Central memory CD8-positive, alpha-beta T cell (primary cell): ENCODE measurements at regions not wholly inside any gene's neighbourhood (a gene's known extent, or its start where the extent isn't known, plus 50 kb on each side); places are given as distances from the start of the nearest gene placed in this dataset.

Source experiments
- ATAC-seq: fragments of 150-1000 bp; cut with Tn5 transposase; replicated peaks from 2 replicates; pipeline ENCODE4 v1.10.0; 2022; ENCODE audit warnings: mild to moderate bottlenecking, moderate FRiP score, moderate number of reproducible peaks; ENCODE audit not compliant: poor library complexity, severe bottlenecking; ENCODE audit errors: extremely low read depth
- DNase-seq, 2 donors: peaks; one replicate each; pipeline ENCODE4 v3.0.0; 2021; ENCODE audit warnings: low spot score in 2 of 2
- H3K27ac Mint-ChIP-seq: one replicate; pipeline ENCODE4 v1.8.0; 2022; ENCODE audit warnings: low read depth, mild to moderate bottlenecking, moderate library complexity, mixed read lengths
- H3K27me3 Mint-ChIP-seq: one replicate; pipeline ENCODE4 v1.8.0; 2022; ENCODE audit warnings: mixed read lengths
- H3K36me3 Mint-ChIP-seq: one replicate; pipeline ENCODE4 v1.8.0; 2022; ENCODE audit warnings: mild to moderate bottlenecking, moderate library complexity, mixed read lengths; ENCODE audit not compliant: insufficient read depth
- H3K4me1 Mint-ChIP-seq: one replicate; pipeline ENCODE4 v1.8.0; 2022; ENCODE audit warnings: mixed read lengths
- H3K4me3 Mint-ChIP-seq: one replicate; pipeline ENCODE4 v1.8.0; 2022; ENCODE audit warnings: mild to moderate bottlenecking, moderate library complexity, mixed read lengths
- H3K9me3 Mint-ChIP-seq: one replicate; pipeline ENCODE4 v1.8.0; 2022; ENCODE audit warnings: mixed read lengths

DNA sequence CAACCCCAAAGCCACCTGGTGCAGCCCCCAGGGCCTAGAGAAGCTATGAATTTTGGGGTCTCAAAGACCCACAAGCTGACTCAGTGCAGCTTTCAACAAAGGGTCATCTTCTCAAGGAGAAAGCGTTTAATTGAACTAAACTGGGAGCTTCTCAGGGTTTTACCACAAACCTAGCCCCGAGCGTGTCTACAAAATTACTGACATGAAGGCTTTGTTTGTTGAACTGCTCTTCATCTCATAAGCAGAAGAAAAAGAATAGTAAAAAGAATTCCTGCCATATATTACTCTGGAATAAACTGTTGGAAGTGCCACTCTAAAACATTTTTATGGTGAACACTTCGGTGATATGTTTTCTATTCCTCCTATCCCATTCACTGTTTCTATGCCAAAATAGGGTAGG is 50.8 kb upstream of the INCENP start:
- peaks cover 9% of the 10 kb centered on the region for H3K27me3 Mint-ChIP-seq
- H3K4me1 Mint-ChIP-seq: no peaks in the 10 kb centered on the region
- H3K36me3 Mint-ChIP-seq: no peaks in the 10 kb centered on the region
- DNase-seq (no peak), ATAC-seq (no peak)
- no peaks in the 10 kb centered on the region for H3K9me3 Mint-ChIP-seq
- H3K27ac Mint-ChIP-seq: no peak overlapping the region
- H3K4me3 Mint-ChIP-seq: no peak overlapping the region

DNA sequence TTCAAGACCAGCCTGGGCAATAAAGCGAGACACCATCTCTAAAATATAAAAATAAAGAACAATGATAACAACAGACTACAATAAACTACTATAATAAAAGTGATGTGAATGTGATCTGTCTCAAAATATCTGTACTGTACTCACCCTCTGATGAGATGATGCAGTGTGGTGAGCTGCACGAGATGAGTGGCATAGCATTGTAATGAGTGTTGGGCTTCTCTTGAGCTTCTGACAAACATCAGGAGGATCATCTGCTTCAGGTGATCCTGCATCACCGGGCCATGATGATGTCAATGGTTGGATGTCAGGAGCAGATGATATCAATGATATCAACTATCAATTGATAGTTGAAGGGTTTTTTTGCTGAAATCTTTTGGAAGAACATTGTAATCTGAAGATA is 52.4 kb upstream of the INCENP start:
- Mint-ChIP-seq H3K4me3 (no peak overlapping the region), H3K9me3 (no peaks in the 10 kb centered on the region), H3K27ac (no peak overlapping the region), H3K27me3 (peaks cover 18% of the 10 kb centered on the region), H3K36me3 (no peaks in the 10 kb centered on the region), H3K4me1 (no peaks in the 10 kb centered on the region)
- no peak for ATAC-seq
- DNase-seq: no peak

DNA sequence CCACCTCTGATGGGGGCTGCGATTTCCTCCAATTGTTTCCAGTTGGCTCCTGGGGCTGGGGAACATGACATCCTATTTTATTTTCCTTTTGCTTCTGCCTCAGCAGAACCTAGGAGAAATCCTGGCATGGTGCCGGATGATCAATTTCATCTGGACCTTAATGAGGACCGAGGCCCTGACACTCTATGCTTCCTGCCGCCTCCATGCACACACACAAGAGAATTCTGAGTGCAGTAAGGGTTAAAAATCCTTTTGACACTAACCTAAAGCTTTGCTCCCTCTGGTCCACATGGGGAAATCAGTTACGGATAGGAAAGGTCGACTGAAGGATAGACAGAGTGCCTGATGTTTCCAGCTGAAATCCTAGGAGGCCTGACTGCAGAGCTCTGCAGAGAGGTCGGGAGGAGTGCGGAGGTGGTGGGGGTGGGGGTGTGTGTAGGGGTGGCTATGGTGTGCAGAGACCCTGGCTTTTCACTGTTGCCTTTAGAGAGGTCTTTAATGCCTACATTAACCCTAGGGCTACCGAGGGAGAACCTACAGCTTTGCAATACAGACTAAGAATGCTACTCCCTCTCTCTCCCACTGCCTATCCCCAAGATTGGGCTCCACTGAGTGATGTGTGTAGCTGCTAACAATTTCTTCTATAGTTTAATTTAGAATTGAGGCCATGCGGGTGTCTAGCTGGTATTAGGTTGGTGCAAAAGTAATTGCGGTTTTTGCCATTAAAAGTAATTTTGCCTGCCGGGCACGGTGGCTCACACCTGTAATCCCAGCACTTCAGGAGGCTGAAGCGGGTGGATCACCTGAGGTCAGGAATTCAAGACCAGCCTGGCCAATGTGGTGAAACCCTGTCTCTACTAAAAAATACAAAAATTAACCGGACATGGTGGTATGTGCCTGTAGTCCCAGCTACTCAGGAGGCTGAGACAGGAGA is 53.6 kb upstream of the INCENP start:
- no peak for DNase-seq
- Mint-ChIP-seq H3K9me3 (no peaks in the 10 kb centered on the region), H3K27ac (no peak overlapping the region), H3K4me1 (no peaks in the 10 kb centered on the region), H3K27me3 (peaks cover 18% of the 10 kb centered on the region), H3K4me3 (no peak overlapping the region), H3K36me3 (no peaks in the 10 kb centered on the region)
- ATAC-seq: no peak

DNA sequence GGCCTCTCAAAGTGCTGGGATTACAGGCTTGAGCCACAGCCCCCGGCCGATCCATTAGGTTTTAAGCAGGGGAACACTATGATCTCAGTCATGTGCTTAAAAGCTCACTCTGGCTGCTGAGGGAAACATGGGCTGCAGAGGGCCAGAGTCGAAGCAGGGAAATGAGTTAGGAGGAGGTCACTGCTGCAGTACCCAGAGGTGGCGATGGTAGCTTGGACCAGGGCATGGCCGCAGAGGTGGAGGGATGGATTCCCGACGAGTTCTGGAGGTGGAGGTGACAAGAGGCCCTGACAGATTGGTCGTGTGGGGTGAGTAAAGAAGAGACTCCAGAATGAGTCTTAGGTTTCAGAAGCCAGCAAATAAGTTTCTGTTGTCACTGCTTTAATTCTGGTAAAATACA is 54.4 kb upstream of the INCENP start:
- DNase-seq (no peak), ATAC-seq (no peak)
- Mint-ChIP-seq H3K9me3 (no peaks in the 10 kb centered on the region), H3K36me3 (no peaks in the 10 kb centered on the region), H3K4me3 (no peak overlapping the region), H3K27me3 (peaks cover 18% of the 10 kb centered on the region), H3K4me1 (no peaks in the 10 kb centered on the region), H3K27ac (peak overlapping the region; percentile 26)

DNA sequence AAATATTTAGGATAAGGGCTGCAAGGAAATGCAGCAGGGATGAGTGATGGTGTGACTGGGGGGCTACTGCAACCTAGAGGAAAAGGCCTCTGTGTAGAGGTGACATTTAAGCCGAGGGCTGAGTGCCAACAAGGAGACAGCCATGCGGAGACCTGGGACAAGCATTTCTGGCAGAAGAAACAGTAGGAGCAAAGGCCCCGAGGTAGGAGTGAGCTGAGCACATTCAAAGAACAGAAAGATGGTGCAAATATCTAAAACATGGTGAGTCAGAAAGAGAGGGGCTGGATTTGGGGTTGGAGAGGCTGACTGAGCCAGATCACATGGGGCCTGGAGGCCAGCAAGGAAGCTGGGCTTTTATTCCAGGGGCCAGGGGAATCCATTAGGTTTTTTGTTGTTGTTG is 55.1 kb upstream of the INCENP start:
- Mint-ChIP-seq H3K9me3 (no peaks in the 10 kb centered on the region), H3K27me3 (peaks cover 18% of the 10 kb centered on the region), H3K4me1 (no peaks in the 10 kb centered on the region), H3K36me3 (no peaks in the 10 kb centered on the region), H3K4me3 (no peak overlapping the region), H3K27ac (no peak overlapping the region)
- DNase-seq: no peak
- ATAC-seq: no peak

DNA sequence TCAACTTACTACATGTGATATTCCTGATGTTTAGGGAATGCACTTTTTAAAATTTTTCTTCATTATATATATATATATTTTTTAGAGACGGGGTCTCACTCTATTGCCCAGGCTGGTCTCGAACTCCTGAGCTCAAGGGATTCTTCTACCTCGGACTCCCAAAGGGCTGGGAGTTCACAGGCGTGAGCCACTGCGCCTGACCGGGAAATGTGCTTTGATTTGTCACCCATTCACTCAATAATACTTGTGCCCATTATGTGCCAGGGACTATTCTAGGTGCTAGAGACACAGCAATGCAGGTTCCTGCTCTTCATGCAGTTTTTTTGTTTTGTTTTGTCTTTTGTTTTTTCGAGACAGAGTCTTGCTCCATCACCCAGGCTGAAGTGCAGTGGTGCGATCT is 56.1 kb upstream of the INCENP start:
- no peaks in the 10 kb centered on the region for H3K9me3 Mint-ChIP-seq
- H3K4me3 Mint-ChIP-seq: no peak overlapping the region
- no peaks in the 10 kb centered on the region for H3K36me3 Mint-ChIP-seq
- DNase-seq (no peak), ATAC-seq (no peak)
- H3K27me3 Mint-ChIP-seq: peaks cover 18% of the 10 kb centered on the region
- H3K27ac Mint-ChIP-seq: no peak overlapping the region
- no peaks in the 10 kb centered on the region for H3K4me1 Mint-ChIP-seq

DNA sequence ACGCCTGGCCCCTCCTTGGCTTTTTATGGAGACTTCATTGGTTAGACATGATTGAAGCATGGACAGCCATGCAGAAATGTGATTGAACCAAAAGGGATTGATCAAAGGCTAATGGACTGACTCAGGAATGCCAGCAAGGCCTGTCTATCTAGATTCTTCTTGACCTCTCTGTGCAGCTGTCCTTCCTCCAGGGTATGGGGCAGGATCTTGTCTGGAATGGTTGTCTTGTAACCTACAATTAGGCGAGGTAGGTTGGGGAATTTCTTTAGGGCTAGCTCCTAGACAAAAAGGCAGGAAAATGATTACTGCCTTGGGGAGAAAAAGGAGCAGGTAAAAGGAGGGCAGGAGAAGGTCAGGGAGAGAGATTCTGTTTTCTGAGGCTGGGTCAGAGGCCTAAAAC is 59.6 kb upstream of the INCENP start:
- Mint-ChIP-seq H3K36me3 (no peaks in the 10 kb centered on the region), H3K27ac (no peak overlapping the region), H3K27me3 (peaks cover 23% of the 10 kb centered on the region), H3K4me1 (no peaks in the 10 kb centered on the region), H3K4me3 (no peak overlapping the region), H3K9me3 (no peaks in the 10 kb centered on the region)
- no peak for DNase-seq
- no peak for ATAC-seq

DNA sequence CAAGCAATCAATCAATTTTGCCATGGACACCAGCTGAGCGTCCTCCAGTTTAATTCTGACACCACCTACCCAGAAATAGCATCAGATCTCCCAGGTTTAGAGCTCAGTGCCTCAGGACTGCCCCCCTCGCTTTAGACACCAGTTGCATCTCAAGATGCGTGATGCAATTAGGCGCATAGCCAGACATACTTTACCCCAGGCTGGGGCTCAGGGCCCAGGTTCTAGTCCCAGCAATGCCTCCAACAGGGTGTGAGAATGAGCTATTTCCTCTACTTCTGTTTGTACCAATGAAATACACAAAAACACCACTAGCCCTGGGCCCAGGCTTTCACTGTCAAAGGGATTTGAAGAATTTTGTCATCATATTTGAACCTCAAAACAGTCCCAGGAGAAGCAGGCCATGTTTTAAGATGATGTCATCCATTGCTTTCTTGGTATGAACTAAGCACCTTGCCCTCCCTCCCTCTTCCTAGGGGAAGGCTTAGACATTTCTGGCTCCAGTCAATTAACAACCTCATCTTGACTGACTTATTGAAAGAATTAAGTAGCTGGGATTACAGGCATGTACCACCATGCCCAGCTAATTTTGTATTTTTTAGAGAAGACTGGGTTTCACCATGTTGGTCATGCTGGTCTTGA is 61.5 kb upstream of the INCENP start:
- Mint-ChIP-seq H3K9me3 (no peaks in the 10 kb centered on the region), H3K27ac (no peak overlapping the region), H3K4me1 (no peaks in the 10 kb centered on the region), H3K4me3 (no peak overlapping the region), H3K36me3 (peaks cover 2% of the 10 kb centered on the region), H3K27me3 (peaks cover 11% of the 10 kb centered on the region)
- DNase-seq: no peak
- no peak for ATAC-seq

DNA sequence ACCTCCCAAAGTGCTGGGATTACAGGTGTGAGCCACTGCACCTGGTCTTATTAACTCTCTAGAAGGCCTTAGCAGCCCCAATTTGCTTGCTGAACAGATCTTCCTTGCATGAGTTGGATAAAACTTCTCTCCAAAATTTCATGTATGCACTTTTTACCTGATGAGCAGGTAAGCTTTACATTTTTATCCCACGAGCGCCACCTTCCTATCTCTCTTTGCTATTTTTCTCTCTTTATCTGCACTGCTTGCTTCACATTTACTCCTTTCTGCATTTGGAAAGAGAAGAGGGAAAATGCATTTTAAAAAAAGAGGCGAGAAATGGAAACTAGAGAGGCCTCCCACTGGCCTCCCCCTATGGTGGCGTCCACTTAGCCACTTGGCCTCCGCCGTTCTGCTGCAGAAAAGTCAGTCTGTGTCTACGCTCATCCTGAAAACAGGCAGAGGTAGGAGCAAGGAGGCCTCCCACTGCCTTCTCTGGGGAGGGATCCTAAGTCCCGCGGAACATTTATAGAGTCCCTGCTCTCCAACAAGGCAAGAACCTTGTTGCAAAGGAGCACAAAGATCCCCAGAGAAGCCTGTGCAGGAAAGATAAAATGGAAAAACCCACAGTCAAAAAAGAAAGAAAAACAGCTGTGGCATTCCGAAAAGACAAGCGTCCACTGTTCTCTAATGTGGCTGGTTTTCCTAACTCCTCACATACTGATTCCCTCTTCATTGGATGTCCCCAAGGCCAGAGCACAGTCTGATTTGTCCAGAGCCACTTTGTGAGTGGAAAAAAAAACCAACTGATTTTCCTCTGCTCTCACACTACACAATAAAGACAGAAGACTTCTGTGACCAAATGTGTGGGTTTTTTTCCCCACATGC is 62.2 kb upstream of the INCENP start:
- Mint-ChIP-seq H3K4me1 (no peaks in the 10 kb centered on the region), H3K36me3 (peaks cover 2% of the 10 kb centered on the region), H3K27me3 (peaks cover 8% of the 10 kb centered on the region), H3K9me3 (no peaks in the 10 kb centered on the region), H3K4me3 (no peak overlapping the region), H3K27ac (no peak overlapping the region)
- ATAC-seq: no peak
- no peak for DNase-seq

DNA sequence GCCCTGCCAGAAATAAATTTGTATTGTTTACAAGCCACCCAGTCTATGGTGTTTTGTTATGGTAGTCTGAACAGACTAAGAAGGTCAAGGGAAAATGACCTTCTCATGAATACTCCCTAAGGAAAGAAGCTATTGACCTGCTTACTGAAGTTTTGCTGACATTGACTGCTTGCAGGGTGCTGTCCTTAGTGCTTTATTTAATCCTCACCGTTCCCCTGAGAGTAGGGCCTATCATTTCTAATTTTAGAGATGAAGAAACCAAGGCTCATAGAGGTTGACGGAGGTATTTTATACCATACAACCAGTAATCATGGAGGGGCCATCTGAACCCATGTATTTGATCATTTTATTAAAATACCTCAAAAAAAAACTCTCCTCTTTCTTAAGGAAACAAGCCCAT is 66.7 kb upstream of the INCENP start:
- Mint-ChIP-seq H3K4me3 (no peak overlapping the region), H3K27ac (no peak overlapping the region), H3K4me1 (no peaks in the 10 kb centered on the region), H3K27me3 (peaks cover 30% of the 10 kb centered on the region), H3K9me3 (no peaks in the 10 kb centered on the region), H3K36me3 (peaks cover 2% of the 10 kb centered on the region)
- DNase-seq (no peak), ATAC-seq (no peak)

DNA sequence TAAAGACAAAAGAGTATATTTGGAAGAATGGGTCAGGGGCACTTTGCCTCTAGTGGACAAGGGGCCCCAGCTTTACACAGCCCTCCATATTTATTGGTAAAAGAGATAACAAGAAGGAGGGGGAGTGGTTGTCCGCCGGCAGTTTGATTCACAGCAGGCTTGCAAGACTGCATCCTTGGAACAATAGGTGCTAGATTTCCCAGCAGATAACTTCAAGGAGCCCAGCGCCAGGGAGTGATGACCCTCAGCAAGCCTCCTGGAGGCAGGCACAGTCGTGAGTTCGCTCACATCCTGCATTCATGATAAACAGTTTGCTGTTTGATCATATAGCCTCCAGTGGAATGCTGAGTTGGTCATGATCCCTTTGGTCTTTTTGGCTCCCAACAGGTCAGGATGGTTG is 67.8 kb upstream of the INCENP start:
- Mint-ChIP-seq H3K9me3 (no peaks in the 10 kb centered on the region), H3K4me3 (no peak overlapping the region), H3K27ac (no peak overlapping the region), H3K36me3 (peaks cover 2% of the 10 kb centered on the region), H3K27me3 (peaks cover 26% of the 10 kb centered on the region), H3K4me1 (no peaks in the 10 kb centered on the region)
- ATAC-seq (no peak), DNase-seq (no peak)

DNA sequence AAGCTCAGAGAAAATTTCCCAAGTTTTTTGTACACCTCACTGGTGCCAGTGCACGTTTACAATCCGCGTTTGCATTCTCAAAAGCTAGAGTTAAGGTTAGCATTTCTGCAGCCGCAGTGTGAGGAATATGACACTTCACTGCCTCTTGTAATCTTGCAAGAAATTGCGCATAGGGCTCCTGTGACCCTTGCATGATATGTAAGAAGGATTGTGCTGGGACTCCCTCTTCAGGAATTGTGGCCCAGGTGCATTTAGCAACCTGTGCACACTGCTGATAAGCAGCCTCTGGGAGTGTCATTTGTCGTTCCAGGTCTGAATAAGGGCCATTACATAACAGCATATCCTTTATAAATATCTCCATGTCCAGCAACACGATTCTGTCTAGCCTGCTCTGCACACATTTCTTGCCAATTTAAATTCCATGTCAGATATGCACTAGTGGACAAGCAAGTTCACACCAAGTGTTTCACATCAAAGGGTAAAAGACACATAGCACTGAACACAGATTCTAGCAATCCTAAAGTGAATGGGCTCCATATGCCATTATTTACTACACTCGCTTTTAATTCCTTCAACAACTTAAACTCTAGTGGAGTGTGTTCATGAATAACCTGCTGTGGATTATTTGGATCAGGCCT is 69.2 kb upstream of the INCENP start:
- H3K4me1 Mint-ChIP-seq: no peaks in the 10 kb centered on the region
- no peak overlapping the region for H3K27ac Mint-ChIP-seq
- no peak overlapping the region for H3K4me3 Mint-ChIP-seq
- no peak for ATAC-seq
- no peak for DNase-seq
- H3K36me3 Mint-ChIP-seq: peaks cover 2% of the 10 kb centered on the region
- H3K27me3 Mint-ChIP-seq: peaks cover 27% of the 10 kb centered on the region
- H3K9me3 Mint-ChIP-seq: no peaks in the 10 kb centered on the region
